ENCODE measurements at regions not wholly inside any gene's neighbourhood (a gene's known extent, or its start where the extent isn't known, plus 50 kb on each side); places are given as distances from the start of the nearest gene placed in this dataset.
"Not testable (repeated sequence)": the region's sequence is repeated elsewhere in the genome, so short reads cannot be mapped to it uniquely, and the experiment has no call there.

DNA sequence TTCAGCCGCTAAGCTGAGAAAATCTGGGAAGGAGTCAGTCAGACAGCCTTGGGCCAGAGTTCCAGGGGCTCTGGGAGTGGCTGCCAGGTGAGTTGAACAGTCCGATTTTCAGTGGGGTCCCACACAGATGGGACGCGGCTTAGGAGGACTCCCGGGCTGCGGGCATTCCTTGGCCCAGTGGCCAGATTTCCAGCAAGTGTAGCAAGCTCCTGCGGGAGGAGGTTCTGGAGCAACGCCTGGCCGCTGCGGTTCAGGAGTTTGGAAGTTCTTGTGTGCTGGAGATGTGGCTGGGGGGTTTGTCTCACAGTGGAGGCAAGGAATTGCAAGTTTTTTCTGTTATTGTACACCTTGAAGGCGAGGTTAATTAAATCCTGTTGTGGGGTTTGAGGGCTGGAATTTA, 1020.1 kb upstream of the MANEA start:
- TF ChIP-seq, protein P1, sequence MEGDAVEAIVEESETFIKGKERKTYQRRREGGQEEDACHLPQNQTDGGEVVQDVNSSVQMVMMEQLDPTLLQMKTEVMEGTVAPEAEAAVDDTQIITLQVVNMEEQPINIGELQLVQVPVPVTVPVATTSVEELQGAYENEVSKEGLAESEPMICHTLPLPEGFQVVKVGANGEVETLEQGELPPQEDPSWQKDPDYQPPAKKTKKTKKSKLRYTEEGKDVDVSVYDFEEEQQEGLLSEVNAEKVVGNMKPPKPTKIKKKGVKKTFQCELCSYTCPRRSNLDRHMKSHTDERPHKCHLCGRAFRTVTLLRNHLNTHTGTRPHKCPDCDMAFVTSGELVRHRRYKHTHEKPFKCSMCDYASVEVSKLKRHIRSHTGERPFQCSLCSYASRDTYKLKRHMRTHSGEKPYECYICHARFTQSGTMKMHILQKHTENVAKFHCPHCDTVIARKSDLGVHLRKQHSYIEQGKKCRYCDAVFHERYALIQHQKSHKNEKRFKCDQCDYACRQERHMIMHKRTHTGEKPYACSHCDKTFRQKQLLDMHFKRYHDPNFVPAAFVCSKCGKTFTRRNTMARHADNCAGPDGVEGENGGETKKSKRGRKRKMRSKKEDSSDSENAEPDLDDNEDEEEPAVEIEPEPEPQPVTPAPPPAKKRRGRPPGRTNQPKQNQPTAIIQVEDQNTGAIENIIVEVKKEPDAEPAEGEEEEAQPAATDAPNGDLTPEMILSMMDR (IDR thresholded peaks at IDR 0.05): not testable (repeated sequence)
- TF ChIP-seq POLR2A (IDR thresholded peaks at IDR 0.05): not testable (repeated sequence)

All from ovary (tissue), 3 donors.